ENCODE measurements at regions not wholly inside any gene's neighbourhood (a gene's known extent, or its start where the extent isn't known, plus 50 kb on each side); places are given as distances from the start of the nearest gene placed in this dataset.

GRCh38 chr7:113207441-113207840 lies 89.1 kb upstream of the SMIM30 start:
- TF ChIP-seq CTCF (IDR thresholded peaks at IDR 0.05) = no peak
- Histone ChIP-seq H3K36me3 (no peaks in the 10 kb centered on the region), H3K27me3 (no peaks in the 10 kb centered on the region), H3K27ac (no peak overlapping the region), H3K9me3 (no peaks in the 10 kb centered on the region), H3K4me3 (no peak overlapping the region), H3K4me1 (no peaks in the 10 kb centered on the region)
- intact Hi-C loops (cut with DNase I) = no loop called here
- DNase-seq (ENCODE audit: low spot score in 2 of 2) = no peak

DNA sequence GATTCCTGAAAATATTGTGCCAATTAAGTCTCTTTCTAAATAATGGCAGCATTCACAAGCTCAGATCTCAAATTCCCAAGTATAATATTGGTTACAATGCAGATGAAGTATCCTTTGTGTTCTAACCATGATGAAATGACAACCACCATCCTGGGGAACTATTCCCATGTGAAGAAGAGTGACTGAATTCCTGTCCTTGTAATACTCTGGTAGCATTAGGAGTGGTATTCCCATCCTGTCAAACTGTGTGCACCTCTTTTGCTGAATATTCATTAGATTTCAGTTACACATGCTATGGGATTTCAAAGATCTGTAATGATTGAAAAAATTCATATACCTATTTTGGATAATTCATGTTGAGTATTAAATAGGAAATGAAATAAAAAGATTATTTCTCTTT lies 86.1 kb upstream of the SMIM30 start:
- Histone ChIP-seq H3K27ac (no peak overlapping the region), H3K9me3 (no peaks in the 10 kb centered on the region), H3K4me1 (no peaks in the 10 kb centered on the region), H3K27me3 (no peaks in the 10 kb centered on the region), H3K4me3 (no peak overlapping the region), H3K36me3 (no peaks in the 10 kb centered on the region)
- intact Hi-C loops (cut with DNase I) = no loop called here
- no peak for TF ChIP-seq CTCF (IDR thresholded peaks at IDR 0.05)
- DNase-seq (ENCODE audit: low spot score in 2 of 2) = no peak

DNA sequence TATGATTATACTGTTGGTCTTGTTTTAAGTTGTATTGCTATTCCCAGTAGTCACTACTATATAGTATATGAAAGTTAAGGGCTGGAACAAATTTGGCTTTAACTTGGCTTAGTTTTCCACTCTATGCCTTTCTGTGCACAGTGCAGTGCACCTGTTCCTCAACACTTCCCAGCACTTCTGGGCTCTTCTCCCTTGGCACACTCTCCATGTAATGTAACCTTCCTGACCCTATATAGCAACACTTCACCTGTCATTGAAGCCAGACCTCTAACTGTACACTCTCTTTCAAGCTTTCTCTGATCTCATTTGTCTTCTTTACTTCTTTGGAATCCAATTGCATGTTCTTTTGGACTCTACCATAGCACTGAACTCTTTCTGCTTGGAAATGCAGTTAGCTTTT lies 83.9 kb upstream of the SMIM30 start:
- intact Hi-C loops (cut with DNase I) = no loop called here
- no peak overlapping the region for H3K27ac ChIP-seq
- DNase-seq (ENCODE audit: low spot score in 2 of 2) = no peak

DNA sequence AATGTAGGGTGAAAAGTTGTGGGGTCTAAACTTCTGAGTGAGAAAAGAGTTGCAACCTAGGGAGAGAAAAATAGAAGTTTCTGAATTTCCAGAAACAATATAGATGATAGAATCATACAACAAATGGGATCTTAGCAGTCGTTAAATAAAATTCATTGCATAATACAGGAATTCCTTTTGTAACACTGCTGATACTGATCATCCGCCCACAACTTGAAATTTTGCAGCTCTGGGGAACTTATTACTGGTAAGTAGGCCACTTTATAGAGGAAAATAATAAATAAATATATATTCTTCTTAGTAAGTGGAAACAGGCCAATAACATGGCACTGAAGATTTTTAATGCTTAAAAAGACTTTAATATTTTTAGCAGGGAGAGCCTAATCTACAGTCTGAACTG lies 81.9 kb upstream of the SMIM30 start:
- DNase-seq (ENCODE audit: low spot score in 2 of 2) = no peak
- H3K27me3 ChIP-seq = no peaks in the 10 kb centered on the region
- no peak overlapping the region for H3K27ac ChIP-seq
- intact Hi-C loops (cut with DNase I) = no loop called here
- no peaks in the 10 kb centered on the region for H3K36me3 ChIP-seq
- H3K4me1 ChIP-seq = no peaks in the 10 kb centered on the region
- no peak overlapping the region for H3K4me3 ChIP-seq
- no peak for TF ChIP-seq CTCF (IDR thresholded peaks at IDR 0.05)
- H3K9me3 ChIP-seq = no peaks in the 10 kb centered on the region

More for the DNA sequence above, 83.9 kb upstream of the SMIM30 start:
- Histone ChIP-seq H3K4me3 (no peak overlapping the region), H3K4me1 (no peaks in the 10 kb centered on the region), H3K9me3 (no peaks in the 10 kb centered on the region), H3K27me3 (no peaks in the 10 kb centered on the region), H3K36me3 (no peaks in the 10 kb centered on the region)
- TF ChIP-seq CTCF (IDR thresholded peaks at IDR 0.05) = no peak

DNA sequence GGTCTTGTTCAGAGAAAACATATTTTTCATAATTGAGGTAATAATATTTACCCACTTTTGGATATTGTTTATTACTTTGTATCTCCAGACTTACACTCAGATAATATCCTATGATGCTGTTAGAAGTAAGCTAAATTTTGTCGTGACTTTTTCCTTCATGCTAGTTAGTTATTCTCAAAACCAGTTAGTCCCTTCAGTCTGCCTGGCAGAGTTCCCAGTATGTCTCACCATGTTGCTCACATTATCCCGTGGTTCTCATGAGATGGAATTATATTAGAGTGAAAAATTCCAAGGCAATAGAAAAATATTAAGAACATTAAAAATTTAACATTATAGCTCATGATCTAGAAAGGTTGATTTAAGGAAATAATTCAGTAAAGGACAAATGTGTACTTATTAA lies 81.5 kb upstream of the SMIM30 start:
- H3K27me3 ChIP-seq = no peaks in the 10 kb centered on the region
- no peak overlapping the region for H3K27ac ChIP-seq
- no peaks in the 10 kb centered on the region for H3K9me3 ChIP-seq
- no peak for DNase-seq (ENCODE audit: low spot score in 2 of 2)
- no peak for TF ChIP-seq CTCF (IDR thresholded peaks at IDR 0.05)
- H3K36me3 ChIP-seq = no peaks in the 10 kb centered on the region
- no peak overlapping the region for H3K4me3 ChIP-seq
- intact Hi-C loops (cut with DNase I) = no loop called here
- H3K4me1 ChIP-seq = no peaks in the 10 kb centered on the region

DNA sequence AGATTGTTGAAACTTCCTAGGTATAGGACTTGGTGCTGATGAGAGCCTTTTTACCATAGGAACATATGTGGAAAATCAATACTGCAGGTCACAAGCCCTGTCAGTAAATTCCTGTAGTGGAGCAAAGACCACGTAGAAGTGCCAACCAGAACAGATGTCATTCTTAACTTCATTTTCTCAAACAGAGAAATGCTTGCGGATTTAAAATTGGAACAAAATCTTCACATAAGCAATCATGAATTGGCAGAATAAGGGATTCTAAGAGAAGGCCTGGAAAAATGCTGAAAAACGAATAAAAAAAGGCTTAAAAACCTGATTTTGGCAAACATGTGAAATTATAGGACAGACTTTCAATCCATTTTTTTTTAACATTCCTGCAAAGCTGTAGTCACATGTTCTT lies 80.8 kb upstream of the SMIM30 start:
- Histone ChIP-seq H3K27me3 (no peaks in the 10 kb centered on the region), H3K9me3 (no peaks in the 10 kb centered on the region), H3K4me1 (no peaks in the 10 kb centered on the region), H3K4me3 (no peak overlapping the region), H3K36me3 (no peaks in the 10 kb centered on the region), H3K27ac (no peak overlapping the region)
- intact Hi-C loops (cut with DNase I) = no loop called here
- DNase-seq (ENCODE audit: low spot score in 2 of 2) = no peak
- no peak for TF ChIP-seq CTCF (IDR thresholded peaks at IDR 0.05)

All from ascending aorta (tissue), 2 donors.